ENCODE measurements at regions not wholly inside any gene's neighbourhood (a gene's known extent, or its start where the extent isn't known, plus 50 kb on each side); places are given as distances from the start of the nearest gene placed in this dataset.

- H3K4me3 ChIP-seq (ENCODE audit: low read depth, low read length): no peak overlapping the region
- H3K9me3 ChIP-seq (ENCODE audit: control insufficient read depth, insufficient read depth, low read length): no peaks in the 10 kb centered on the region
- peaks cover 25% of the 10 kb centered on the region for H3K4me1 ChIP-seq (ENCODE audit: control insufficient read depth, insufficient read depth, low read length)
- no peak overlapping the region for H3K27ac ChIP-seq (ENCODE audit: low read depth, low read length)
- peaks cover 2% of the 10 kb centered on the region for H3K27me3 ChIP-seq (ENCODE audit: control insufficient read depth, insufficient read depth, low read length)
- WGBS (ENCODE audit: insufficient coverage): 100% methylated on average over 7 of the region's 14 CpGs
- no peak for DNase-seq (ENCODE audit: low read depth in 4 of 6, low spot score in 6 of 6)
- no peaks in the 10 kb centered on the region for H3K36me3 ChIP-seq (ENCODE audit: control insufficient read depth, insufficient read depth, low read length)
Measured at GRCh38 chr22:44588348-44588747, 90.3 kb upstream of the RTL6 start.

- 100% methylated on average over 1 of the region's 3 CpGs for WGBS (ENCODE audit: insufficient coverage)
- DNase-seq (ENCODE audit: low read depth in 4 of 6, low spot score in 6 of 6): peak in 1 of 6 donors; percentile 68
- H3K27me3 ChIP-seq (ENCODE audit: control insufficient read depth, insufficient read depth, low read length): peaks cover 2% of the 10 kb centered on the region
Measured at GRCh38 chr22:44587737-44588310, 89.8 kb upstream of the RTL6 start.

GRCh38 chr22:44586999-44587736 is 89.1 kb upstream of the RTL6 start:
- WGBS (ENCODE audit: insufficient coverage): 34% methylated on average over 15 of the region's 24 CpGs
- peaks cover 2% of the 10 kb centered on the region for H3K27me3 ChIP-seq (ENCODE audit: control insufficient read depth, insufficient read depth, low read length)
- no peaks in the 10 kb centered on the region for H3K9me3 ChIP-seq (ENCODE audit: control insufficient read depth, insufficient read depth, low read length)
- H3K4me1 ChIP-seq (ENCODE audit: control insufficient read depth, insufficient read depth, low read length): peaks cover 16% of the 10 kb centered on the region
- H3K4me3 ChIP-seq (ENCODE audit: low read depth, low read length): no peak overlapping the region
- no peaks in the 10 kb centered on the region for H3K36me3 ChIP-seq (ENCODE audit: control insufficient read depth, insufficient read depth, low read length)
- peak in 4 of 6 donors; percentile 46 to 93 (median 75) for DNase-seq (ENCODE audit: low read depth in 4 of 6, low spot score in 6 of 6)
- H3K27ac ChIP-seq (ENCODE audit: low read depth, low read length): no peak overlapping the region

More at GRCh38 chr22:44587737-44588310, 89.8 kb upstream of the RTL6 start:
- H3K4me3 ChIP-seq (ENCODE audit: low read depth, low read length): no peak overlapping the region
- peaks cover 22% of the 10 kb centered on the region for H3K4me1 ChIP-seq (ENCODE audit: control insufficient read depth, insufficient read depth, low read length)
- H3K9me3 ChIP-seq (ENCODE audit: control insufficient read depth, insufficient read depth, low read length): no peaks in the 10 kb centered on the region
- H3K27ac ChIP-seq (ENCODE audit: low read depth, low read length): no peak overlapping the region
- H3K36me3 ChIP-seq (ENCODE audit: control insufficient read depth, insufficient read depth, low read length): no peaks in the 10 kb centered on the region

- no peak overlapping the region for H3K4me3 ChIP-seq (ENCODE audit: low read depth, low read length)
- no peak for DNase-seq (ENCODE audit: low read depth in 4 of 6, low spot score in 6 of 6)
- peaks cover 16% of the 10 kb centered on the region for H3K4me1 ChIP-seq (ENCODE audit: control insufficient read depth, insufficient read depth, low read length)
- peaks cover 2% of the 10 kb centered on the region for H3K27me3 ChIP-seq (ENCODE audit: control insufficient read depth, insufficient read depth, low read length)
- WGBS (ENCODE audit: insufficient coverage): 38% methylated on average over 13 of the region's 18 CpGs
- no peak overlapping the region for H3K27ac ChIP-seq (ENCODE audit: low read depth, low read length)
- no peaks in the 10 kb centered on the region for H3K9me3 ChIP-seq (ENCODE audit: control insufficient read depth, insufficient read depth, low read length)
- H3K36me3 ChIP-seq (ENCODE audit: control insufficient read depth, insufficient read depth, low read length): no peaks in the 10 kb centered on the region
Measured at GRCh38 chr22:44586351-44586990, 88.4 kb upstream of the RTL6 start.

- DNase-seq (ENCODE audit: low read depth in 4 of 6, low spot score in 6 of 6): no peak
- WGBS (ENCODE audit: insufficient coverage): 85% methylated on average over 20 of the region's 20 CpGs
- H3K4me1 ChIP-seq (ENCODE audit: control insufficient read depth, insufficient read depth, low read length): peaks cover 16% of the 10 kb centered on the region
Measured at GRCh38 chr22:44585559-44586350, 87.7 kb upstream of the RTL6 start.

GRCh38 chr22:44584256-44584902 is 86.3 kb upstream of the RTL6 start:
- H3K27ac ChIP-seq (ENCODE audit: low read depth, low read length): no peak overlapping the region
- H3K4me3 ChIP-seq (ENCODE audit: low read depth, low read length): no peak overlapping the region
- no peak for DNase-seq (ENCODE audit: low read depth in 4 of 6, low spot score in 6 of 6)
- WGBS (ENCODE audit: insufficient coverage): 71% methylated on average over 2 of the region's 7 CpGs
- H3K4me1 ChIP-seq (ENCODE audit: control insufficient read depth, insufficient read depth, low read length): peaks cover 16% of the 10 kb centered on the region
- H3K9me3 ChIP-seq (ENCODE audit: control insufficient read depth, insufficient read depth, low read length): no peaks in the 10 kb centered on the region
- no peaks in the 10 kb centered on the region for H3K36me3 ChIP-seq (ENCODE audit: control insufficient read depth, insufficient read depth, low read length)
- H3K27me3 ChIP-seq (ENCODE audit: control insufficient read depth, insufficient read depth, low read length): peaks cover 2% of the 10 kb centered on the region

More at GRCh38 chr22:44585559-44586350, 87.7 kb upstream of the RTL6 start:
- Histone ChIP-seq H3K27me3 (ENCODE audit: control insufficient read depth, insufficient read depth, low read length) (peaks cover 2% of the 10 kb centered on the region), H3K9me3 (ENCODE audit: control insufficient read depth, insufficient read depth, low read length) (no peaks in the 10 kb centered on the region), H3K27ac (ENCODE audit: low read depth, low read length) (no peak overlapping the region), H3K4me3 (ENCODE audit: low read depth, low read length) (no peak overlapping the region), H3K36me3 (ENCODE audit: control insufficient read depth, insufficient read depth, low read length) (no peaks in the 10 kb centered on the region)

GRCh38 chr22:44583854-44584253 is 85.8 kb upstream of the RTL6 start:
- no peak for DNase-seq (ENCODE audit: low read depth in 4 of 6, low spot score in 6 of 6)

GRCh38 chr22:44583061-44583760 is 85.2 kb upstream of the RTL6 start:
- peaks cover 2% of the 10 kb centered on the region for H3K27me3 ChIP-seq (ENCODE audit: control insufficient read depth, insufficient read depth, low read length)
- WGBS (ENCODE audit: insufficient coverage): 69% methylated on average over 7 of the region's 15 CpGs
- no peaks in the 10 kb centered on the region for H3K9me3 ChIP-seq (ENCODE audit: control insufficient read depth, insufficient read depth, low read length)
- no peak overlapping the region for H3K4me3 ChIP-seq (ENCODE audit: low read depth, low read length)
- no peak for DNase-seq (ENCODE audit: low read depth in 4 of 6, low spot score in 6 of 6)
- H3K4me1 ChIP-seq (ENCODE audit: control insufficient read depth, insufficient read depth, low read length): peaks cover 16% of the 10 kb centered on the region
- no peak overlapping the region for H3K27ac ChIP-seq (ENCODE audit: low read depth, low read length)
- no peaks in the 10 kb centered on the region for H3K36me3 ChIP-seq (ENCODE audit: control insufficient read depth, insufficient read depth, low read length)

More at GRCh38 chr22:44583854-44584253, 85.8 kb upstream of the RTL6 start:
- H3K9me3 ChIP-seq (ENCODE audit: control insufficient read depth, insufficient read depth, low read length): no peaks in the 10 kb centered on the region
- H3K27ac ChIP-seq (ENCODE audit: low read depth, low read length): no peak overlapping the region
- WGBS (ENCODE audit: insufficient coverage): 66% methylated on average over 12 of the region's 12 CpGs
- no peak overlapping the region for H3K4me3 ChIP-seq (ENCODE audit: low read depth, low read length)
- H3K36me3 ChIP-seq (ENCODE audit: control insufficient read depth, insufficient read depth, low read length): no peaks in the 10 kb centered on the region
- H3K4me1 ChIP-seq (ENCODE audit: control insufficient read depth, insufficient read depth, low read length): peaks cover 16% of the 10 kb centered on the region
- peaks cover 2% of the 10 kb centered on the region for H3K27me3 ChIP-seq (ENCODE audit: control insufficient read depth, insufficient read depth, low read length)

Measured in spinal cord (tissue), 9 donors.